GM19239 (cell line): ENCODE measurements at regions not wholly inside any gene's neighbourhood (a gene's known extent, or its start where the extent isn't known, plus 50 kb on each side); places are given as distances from the start of the nearest gene placed in this dataset.
A peak's percentile ranks its signal among the peaks of the same experiment; 100 is the strongest.

Experiments
- DNase-seq: peaks from one replicate; pipeline ENCODE4 v3.0.0; 2011; ENCODE audit warnings: low spot score; ENCODE audit not compliant: insufficient read length
- FAIRE-seq: peaks from 2 replicates; lab custom pipeline; 2011; peaks lifted over from hg19 to GRCh38; lab: Jason Lieb, UNC

DNA sequence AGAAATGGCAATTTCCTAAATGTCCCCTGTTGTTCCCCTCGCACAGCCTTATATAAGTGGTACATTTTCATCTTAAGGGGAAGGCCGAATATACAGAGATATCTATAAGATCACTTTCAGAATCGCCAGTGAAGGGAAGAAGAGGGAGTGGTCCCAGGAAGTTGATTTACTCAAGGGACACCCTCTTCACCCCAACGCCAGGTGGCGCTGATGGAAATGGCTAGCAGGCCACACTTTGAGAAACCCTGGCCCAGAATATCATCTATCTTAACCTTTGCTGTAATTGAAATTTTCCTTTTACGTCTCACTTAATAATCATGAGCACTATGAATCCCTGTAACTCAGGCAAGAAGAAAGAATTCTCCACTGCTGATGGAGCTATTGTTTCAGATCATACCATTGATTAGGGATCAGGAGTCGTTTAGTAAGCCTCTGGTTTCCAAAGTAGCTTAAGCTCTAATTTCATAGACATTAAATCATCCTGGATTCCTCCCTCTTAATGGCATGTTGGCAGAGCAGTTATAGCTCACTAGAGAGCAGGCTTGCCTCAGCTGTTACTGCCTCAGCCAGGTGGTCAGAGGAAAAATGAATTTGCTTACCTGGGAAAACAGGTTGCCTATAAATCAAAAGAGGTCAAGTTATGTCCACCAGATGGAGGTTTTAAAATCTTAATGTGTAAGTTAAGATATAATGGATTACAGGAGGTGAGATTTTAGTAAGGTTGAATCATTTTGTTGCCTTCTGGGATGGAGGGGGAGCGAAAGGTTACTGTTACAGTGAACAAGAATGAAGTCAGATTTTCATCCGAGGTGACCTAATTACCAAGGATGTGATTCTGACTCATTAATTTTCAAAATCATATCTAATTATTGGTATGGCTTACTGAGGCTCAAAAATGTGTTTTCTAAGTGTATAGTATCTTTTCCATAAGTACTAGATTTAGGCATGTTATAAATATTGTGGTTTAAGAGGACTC lies 941.2 kb upstream of the TENM3 start:
- FAIRE-seq (no peak), DNase-seq (peak; percentile 4)

DNA sequence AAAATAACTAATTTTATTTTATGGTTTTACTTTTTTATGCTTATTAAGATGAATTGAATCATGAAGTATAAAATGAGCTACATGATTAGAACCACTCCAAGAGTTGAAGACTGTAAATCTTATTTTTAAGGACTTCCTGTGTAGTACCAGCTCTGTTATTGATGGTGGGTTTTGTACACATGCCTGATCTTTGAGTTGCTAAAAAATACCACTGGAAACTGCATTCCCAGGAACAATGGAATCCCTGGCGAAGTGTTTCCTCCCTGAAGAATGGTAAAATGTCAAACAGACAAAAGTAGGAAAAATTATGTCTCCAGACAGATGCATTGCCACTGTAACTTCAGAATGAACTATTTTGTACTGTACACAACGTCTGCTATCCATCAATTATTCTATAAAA lies 935.4 kb upstream of the TENM3 start:
- DNase-seq: no peak
- FAIRE-seq: no peak

GRCh38 chr4:181308476-181309312 lies 934.5 kb upstream of the TENM3 start:
- no peak for FAIRE-seq
- no peak for DNase-seq

DNA sequence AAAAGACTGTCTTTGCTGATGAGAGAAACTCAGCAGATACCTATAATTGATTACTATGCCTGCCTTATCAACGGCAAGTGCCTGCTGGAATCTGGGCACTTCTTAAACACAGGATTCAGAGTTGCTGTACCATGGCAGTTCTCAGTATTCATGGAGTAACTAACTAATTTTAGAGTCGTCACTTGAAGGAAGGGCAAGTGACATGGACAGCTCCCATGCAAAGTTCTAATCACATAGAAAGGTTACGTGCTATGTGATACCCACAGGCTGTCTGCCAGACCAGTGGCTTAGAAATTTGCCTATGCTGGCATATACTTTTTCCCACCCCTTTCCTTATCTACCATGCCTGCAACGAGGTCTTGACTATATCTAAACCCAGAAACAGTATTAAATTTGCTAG lies 931.1 kb upstream of the TENM3 start:
- no peak for DNase-seq
- FAIRE-seq: no peak

- DNase-seq (no peak), FAIRE-seq (no peak)
These were observed 923.6 kb upstream of the TENM3 start for GRCh38 chr4:181319629-181320028.

DNA sequence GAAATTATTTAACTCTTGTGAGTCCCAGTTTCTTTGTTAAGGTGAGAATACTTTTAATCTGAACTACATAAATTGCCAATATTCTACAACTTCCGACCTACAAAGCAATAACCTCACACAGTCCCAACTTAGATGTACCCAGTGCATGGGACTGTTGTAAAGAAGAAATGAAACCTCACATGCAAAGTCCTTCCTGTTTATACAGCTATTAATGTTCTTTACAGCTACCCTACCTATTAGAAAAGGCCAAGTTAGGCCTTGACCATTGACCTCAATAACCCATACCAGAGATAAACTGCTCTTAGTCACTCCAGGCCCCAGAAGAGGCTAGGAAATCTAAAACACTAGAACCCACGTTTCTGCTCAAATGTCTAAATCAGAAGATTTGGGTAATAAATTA lies 920.1 kb upstream of the TENM3 start:
- no peak for FAIRE-seq
- DNase-seq: no peak

DNA sequence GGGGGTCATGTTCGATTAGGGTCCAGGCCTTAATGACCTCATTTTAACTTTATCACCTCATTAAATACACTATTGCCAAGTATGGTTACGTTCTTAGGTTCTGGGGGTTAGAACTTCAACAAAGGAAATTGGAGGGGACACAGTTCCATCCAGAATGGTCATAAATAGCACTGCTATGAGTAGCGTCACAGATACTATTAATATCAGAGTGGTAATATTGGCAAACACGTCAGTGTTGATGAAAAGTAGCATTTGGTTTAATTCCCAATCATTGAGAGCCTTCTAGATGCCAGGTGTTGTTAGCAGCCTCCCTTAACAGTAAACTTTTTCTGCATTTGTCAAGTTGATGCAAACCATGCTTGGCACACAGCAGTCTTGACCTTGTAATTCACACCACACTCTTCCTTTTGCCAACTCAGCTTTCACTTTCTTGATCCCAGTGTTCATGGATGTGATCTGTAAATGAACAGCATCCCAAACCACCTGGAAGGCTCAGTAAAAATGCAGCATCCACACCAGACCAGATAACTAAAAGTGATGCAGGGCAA lies 912.5 kb upstream of the TENM3 start:
- no peak for FAIRE-seq

GRCh38 chr4:181331214-181331613 lies 912.0 kb upstream of the TENM3 start:
- DNase-seq (no peak), FAIRE-seq (no peak)

More for the DNA sequence above, 912.5 kb upstream of the TENM3 start:
- DNase-seq: no peak

DNA sequence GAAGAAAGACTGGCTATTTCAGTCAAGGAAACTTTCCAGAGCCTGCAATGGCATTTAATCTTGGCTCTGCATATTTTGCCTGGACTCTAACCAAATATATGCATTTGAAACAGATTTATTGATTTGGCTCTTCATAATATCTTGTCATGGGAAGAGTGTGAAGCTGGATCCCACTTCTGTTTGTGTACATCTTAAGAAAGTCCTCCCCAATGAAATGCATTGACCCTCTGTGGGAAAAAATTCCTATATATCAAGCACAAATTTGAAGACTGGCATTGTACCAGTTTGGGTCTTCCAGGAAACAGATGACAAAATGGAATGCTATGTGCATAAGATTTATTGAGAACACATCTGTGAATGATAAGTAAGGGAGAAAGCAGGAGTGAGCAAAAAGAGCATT lies 897.3 kb upstream of the TENM3 start:
- DNase-seq (no peak), FAIRE-seq (no peak)

GRCh38 chr4:181350615-181351415 lies 892.4 kb upstream of the TENM3 start:
- FAIRE-seq (no peak), DNase-seq (no peak)

GRCh38 chr4:181364504-181364903 lies 878.7 kb upstream of the TENM3 start:
- FAIRE-seq (no peak), DNase-seq (no peak)

GRCh38 chr4:181365671-181366070 lies 877.5 kb upstream of the TENM3 start:
- no peak for FAIRE-seq

DNA sequence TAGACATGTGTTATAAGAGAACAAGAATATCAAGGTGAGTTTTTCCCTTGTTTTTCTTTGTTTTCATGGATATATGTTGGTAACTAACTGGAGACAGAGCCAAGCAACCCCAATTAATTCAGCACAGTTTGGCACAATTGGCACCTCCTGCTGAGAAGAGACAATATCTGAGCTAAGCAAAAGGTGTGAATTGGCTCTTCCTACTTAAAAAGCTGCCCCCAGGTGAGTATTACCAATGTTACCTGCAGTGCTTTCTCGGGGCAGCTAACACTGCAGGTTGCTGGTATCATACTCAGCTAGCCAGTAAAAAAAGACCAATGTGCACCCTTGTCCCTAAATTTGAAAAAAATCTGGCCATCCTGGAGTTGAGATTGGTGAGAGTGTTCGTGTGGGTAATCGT lies 871.2 kb upstream of the TENM3 start:
- DNase-seq (no peak), FAIRE-seq (no peak)

More at GRCh38 chr4:181365671-181366070, 877.5 kb upstream of the TENM3 start:
- no peak for DNase-seq

DNA sequence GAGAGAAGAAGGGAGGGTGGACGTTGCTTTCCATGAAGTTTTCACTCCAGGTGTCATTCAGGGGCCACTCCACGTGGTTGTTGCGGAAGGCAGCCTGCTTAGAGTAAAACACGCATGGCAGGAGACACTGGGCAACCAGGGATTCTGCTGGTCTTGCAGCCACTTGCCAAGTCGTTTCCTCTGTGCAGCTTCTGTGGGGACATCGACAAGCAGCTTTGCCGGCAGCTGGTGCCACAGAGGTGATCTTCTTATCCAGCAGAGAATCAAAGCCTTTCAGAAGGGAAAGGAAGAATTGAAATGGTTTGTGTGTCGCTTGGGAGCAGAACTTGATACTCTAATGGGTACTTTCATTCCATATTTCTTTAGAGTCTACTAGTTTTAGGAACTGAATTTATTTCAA lies 867.1 kb upstream of the TENM3 start:
- FAIRE-seq: no peak

DNA sequence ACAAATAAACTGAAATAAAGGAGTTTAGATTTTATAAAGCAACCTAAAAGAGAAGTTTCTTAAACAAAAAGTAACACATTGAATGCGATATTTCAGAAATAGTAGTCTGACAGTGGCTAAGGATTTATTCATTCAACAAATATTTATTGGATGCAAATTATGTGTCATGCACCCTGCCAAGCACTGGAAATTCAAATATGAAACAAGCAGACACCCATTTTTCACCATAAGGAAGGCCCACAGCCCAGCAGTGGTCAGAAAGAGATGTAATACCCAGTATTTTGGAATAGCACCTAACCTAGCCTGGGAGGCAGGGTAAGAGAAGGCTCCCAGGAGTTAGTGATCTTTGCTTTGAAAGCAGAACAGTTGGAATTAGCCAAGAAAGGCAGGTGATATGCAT lies 855.1 kb upstream of the TENM3 start:
- no peak for FAIRE-seq

More for the DNA sequence above, 867.1 kb upstream of the TENM3 start:
- no peak for DNase-seq

DNA sequence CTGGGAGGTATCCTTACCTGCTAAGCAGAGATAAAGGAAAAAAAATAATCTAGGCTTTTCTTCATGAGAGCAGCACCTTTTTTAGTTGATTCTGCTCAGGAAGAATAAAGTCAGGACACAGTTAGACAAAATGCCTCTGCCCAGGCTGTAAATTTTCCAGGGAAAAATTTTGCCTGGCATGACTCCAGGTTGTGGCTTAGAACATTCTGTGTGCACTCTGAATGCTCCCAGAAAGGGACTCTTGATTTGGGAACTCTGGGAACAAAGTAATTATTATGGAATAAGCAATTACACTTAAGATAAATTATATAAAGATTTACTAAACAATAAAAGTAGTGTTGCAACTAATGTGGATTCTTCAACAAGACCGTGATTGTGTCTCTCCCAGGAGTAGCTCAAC lies 826.2 kb upstream of the TENM3 start:
- DNase-seq: no peak
- no peak for FAIRE-seq

More for the DNA sequence above, 855.1 kb upstream of the TENM3 start:
- no peak for DNase-seq

- no peak for FAIRE-seq
- DNase-seq: no peak
These were observed 824.7 kb upstream of the TENM3 start for GRCh38 chr4:181418496-181418895.

DNA sequence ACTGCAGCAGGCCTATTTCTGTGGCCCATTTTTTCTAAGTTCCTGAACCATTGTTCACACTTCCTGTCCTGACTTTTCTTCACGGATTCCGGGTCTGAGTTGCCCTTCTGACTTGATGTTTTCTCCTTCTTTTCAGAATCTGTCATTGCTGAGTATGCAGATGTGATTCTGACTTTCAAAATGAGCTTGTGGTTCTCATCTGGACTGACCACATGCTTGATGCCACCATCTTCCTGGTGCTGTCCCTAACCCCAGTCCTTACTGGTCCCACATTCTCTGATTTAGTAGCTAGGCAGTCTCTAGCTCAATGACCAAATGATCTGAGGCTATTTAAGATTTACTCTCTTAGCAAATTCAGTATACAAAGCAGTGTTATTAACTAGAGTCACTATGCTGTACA lies 822.3 kb upstream of the TENM3 start:
- no peak for DNase-seq
- FAIRE-seq: no peak

- DNase-seq (no peak), FAIRE-seq (no peak)
These were observed 818.7 kb upstream of the TENM3 start for GRCh38 chr4:181424362-181425016.
